ENCODE measurements at regions not wholly inside any gene's neighbourhood (a gene's known extent, or its start where the extent isn't known, plus 50 kb on each side); places are given as distances from the start of the nearest gene placed in this dataset.

GRCh38 chr9:18397076-18397475 is 76.9 kb upstream of the ADAMTSL1 start:
- DNase-seq (ENCODE audit: low read depth) = no peak
- in situ Hi-C loops (cut with HindIII; ENCODE audit: low sequenced_read_pairs) = no loop called here
- no peak for TF ChIP-seq CTCF (IDR thresholded peaks at IDR 0.05; ENCODE audit: low read depth, low read length, missing control alignments)
- no peak overlapping the region for H3K4me3 ChIP-seq (ENCODE audit: low read depth, low read length)

- DNase-seq (ENCODE audit: low read depth) = no peak
- H3K4me3 ChIP-seq (ENCODE audit: low read depth, low read length) = no peak overlapping the region
- in situ Hi-C loops (cut with HindIII; ENCODE audit: low sequenced_read_pairs) = no loop called here
- no peak for TF ChIP-seq CTCF (IDR thresholded peaks at IDR 0.05; ENCODE audit: low read depth, low read length, missing control alignments)
Measured at GRCh38 chr9:18398038-18398437, 75.9 kb upstream of the ADAMTSL1 start.

- no peak for TF ChIP-seq CTCF (IDR thresholded peaks at IDR 0.05; ENCODE audit: low read depth, low read length, missing control alignments)
- in situ Hi-C loops (cut with HindIII; ENCODE audit: low sequenced_read_pairs) = no loop called here
- no peak for DNase-seq (ENCODE audit: low read depth)
- H3K4me3 ChIP-seq (ENCODE audit: low read depth, low read length) = no peak overlapping the region
Measured at GRCh38 chr9:18404434-18405029, 69.4 kb upstream of the ADAMTSL1 start.

- no peak for TF ChIP-seq CTCF (IDR thresholded peaks at IDR 0.05; ENCODE audit: low read depth, low read length, missing control alignments)
- in situ Hi-C loops (cut with HindIII; ENCODE audit: low sequenced_read_pairs) = no loop called here
- DNase-seq (ENCODE audit: low read depth) = no peak
- H3K4me3 ChIP-seq (ENCODE audit: low read depth, low read length) = no peak overlapping the region
Measured at GRCh38 chr9:18405240-18405639, 68.7 kb upstream of the ADAMTSL1 start.

- in situ Hi-C loops (cut with HindIII; ENCODE audit: low sequenced_read_pairs) = no loop called here
- no peak for TF ChIP-seq CTCF (IDR thresholded peaks at IDR 0.05; ENCODE audit: low read depth, low read length, missing control alignments)
- no peak for DNase-seq (ENCODE audit: low read depth)
- no peak overlapping the region for H3K4me3 ChIP-seq (ENCODE audit: low read depth, low read length)
Measured at GRCh38 chr9:18410983-18411382, 63.0 kb upstream of the ADAMTSL1 start.

GRCh38 chr9:18421391-18421790 is 52.6 kb upstream of the ADAMTSL1 start:
- DNase-seq (ENCODE audit: low read depth) = no peak
- in situ Hi-C loops (cut with HindIII; ENCODE audit: low sequenced_read_pairs) = no loop called here
- no peak overlapping the region for H3K4me3 ChIP-seq (ENCODE audit: low read depth, low read length)
- TF ChIP-seq CTCF (IDR thresholded peaks at IDR 0.05; ENCODE audit: low read depth, low read length, missing control alignments) = no peak
